ENCODE measurements at regions not wholly inside any gene's neighbourhood (a gene's known extent, or its start where the extent isn't known, plus 50 kb on each side); places are given as distances from the start of the nearest gene placed in this dataset.

DNA sequence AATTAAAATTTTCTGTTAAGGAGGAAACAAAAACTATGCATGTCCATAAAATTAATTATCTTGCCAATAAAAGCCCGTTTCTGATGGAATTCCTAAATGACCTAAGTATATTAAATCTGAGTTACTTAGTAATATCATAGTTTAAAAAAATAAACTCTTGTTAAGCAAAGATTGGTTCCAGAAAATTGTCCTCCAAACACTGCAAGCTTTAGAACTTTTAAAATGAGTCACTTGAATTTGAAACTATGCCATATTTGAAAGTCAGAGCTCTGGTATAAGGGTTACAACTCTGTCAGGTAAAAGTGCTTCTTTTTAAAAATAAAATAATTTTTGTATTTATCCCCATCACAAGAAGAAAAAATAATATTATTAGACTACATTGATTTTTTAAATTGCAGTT lies 409.5 kb downstream of the PLPP3 start:
- intact Hi-C loops (cut with DNase I), result no loop called here
- Histone ChIP-seq H3K4me3 (no peak overlapping the region), H3K9me3 (no peaks in the 10 kb centered on the region), H3K36me3 (replicated peaks in 1 of 2; ENCODE audit: insufficient read depth in 1 of 2, low read depth in 2 of 2) (no peaks in the 10 kb centered on the region), H3K27me3 (no peaks in the 10 kb centered on the region), H3K27ac (no peak overlapping the region), H3K4me1 (no peaks in the 10 kb centered on the region)
- DNase-seq, result no peak
- ATAC-seq, result no peak
- WGBS, 2 donors, result 32 to 41% methylated on average over 1 of the region's 1 CpG
- TF ChIP-seq POLR2A (IDR thresholded peaks at IDR 0.05), result no peak
- TF ChIP-seq, protein P1, sequence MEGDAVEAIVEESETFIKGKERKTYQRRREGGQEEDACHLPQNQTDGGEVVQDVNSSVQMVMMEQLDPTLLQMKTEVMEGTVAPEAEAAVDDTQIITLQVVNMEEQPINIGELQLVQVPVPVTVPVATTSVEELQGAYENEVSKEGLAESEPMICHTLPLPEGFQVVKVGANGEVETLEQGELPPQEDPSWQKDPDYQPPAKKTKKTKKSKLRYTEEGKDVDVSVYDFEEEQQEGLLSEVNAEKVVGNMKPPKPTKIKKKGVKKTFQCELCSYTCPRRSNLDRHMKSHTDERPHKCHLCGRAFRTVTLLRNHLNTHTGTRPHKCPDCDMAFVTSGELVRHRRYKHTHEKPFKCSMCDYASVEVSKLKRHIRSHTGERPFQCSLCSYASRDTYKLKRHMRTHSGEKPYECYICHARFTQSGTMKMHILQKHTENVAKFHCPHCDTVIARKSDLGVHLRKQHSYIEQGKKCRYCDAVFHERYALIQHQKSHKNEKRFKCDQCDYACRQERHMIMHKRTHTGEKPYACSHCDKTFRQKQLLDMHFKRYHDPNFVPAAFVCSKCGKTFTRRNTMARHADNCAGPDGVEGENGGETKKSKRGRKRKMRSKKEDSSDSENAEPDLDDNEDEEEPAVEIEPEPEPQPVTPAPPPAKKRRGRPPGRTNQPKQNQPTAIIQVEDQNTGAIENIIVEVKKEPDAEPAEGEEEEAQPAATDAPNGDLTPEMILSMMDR (IDR thresholded peaks at IDR 0.05), result no peak

DNA sequence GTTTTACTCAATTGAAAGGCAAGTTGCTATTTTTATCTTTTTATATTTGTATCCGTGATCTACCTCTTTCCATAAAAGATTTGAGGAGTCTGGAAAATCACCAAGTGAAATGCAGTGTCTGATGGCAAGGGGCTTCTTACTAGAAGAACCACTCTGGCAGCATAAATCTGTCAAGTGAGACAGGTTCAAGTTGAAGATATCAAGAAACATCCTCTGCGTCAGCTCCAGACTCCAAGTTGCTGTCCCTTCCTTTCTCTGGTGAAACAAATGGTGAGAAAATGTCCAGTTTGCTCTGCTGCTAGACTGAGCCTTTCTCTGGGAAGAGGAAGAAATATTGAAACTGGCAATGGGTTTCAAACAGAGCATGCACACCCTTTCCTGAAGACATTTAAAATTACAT lies 411.2 kb downstream of the PLPP3 start:
- Histone ChIP-seq H3K27ac (no peak overlapping the region), H3K9me3 (no peaks in the 10 kb centered on the region), H3K36me3 (replicated peaks in 1 of 2; ENCODE audit: insufficient read depth in 1 of 2, low read depth in 2 of 2) (no peaks in the 10 kb centered on the region), H3K4me1 (no peaks in the 10 kb centered on the region), H3K4me3 (no peak overlapping the region), H3K27me3 (no peaks in the 10 kb centered on the region)
- WGBS, 2 donors, result 87 to 90% methylated on average over 2 of the region's 2 CpGs
- no peak for ATAC-seq
- no peak for DNase-seq
- TF ChIP-seq POLR2A (IDR thresholded peaks at IDR 0.05), result no peak
- TF ChIP-seq, protein P1 (IDR thresholded peaks at IDR 0.05), result no peak
- intact Hi-C loops (cut with DNase I), result no loop called here

DNA sequence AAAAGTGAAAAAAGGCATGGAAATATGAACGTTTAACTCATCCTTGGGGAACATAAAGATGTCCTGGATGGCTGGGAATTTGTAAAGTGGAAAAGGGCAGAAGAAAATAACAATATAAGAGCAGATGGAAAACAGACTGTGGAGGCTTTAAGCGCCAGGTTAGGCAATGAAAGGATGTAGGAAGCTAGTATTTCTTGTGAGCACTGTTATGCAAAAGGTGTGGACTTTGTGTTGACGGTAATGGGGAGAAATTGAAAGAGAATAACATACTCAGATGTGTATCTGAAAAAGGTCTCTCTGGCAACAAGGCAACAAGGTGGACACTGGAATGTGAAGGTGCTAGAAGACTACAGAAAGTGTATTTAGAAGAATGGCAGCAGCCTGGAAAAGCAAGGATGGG lies 411.8 kb downstream of the PLPP3 start:
- Histone ChIP-seq H3K9me3 (no peaks in the 10 kb centered on the region), H3K36me3 (replicated peaks in 1 of 2; ENCODE audit: insufficient read depth in 1 of 2, low read depth in 2 of 2) (no peaks in the 10 kb centered on the region), H3K4me1 (no peaks in the 10 kb centered on the region), H3K4me3 (no peak overlapping the region), H3K27me3 (no peaks in the 10 kb centered on the region), H3K27ac (no peak overlapping the region)
- TF ChIP-seq, protein P1 (IDR thresholded peaks at IDR 0.05), result no peak
- no peak for TF ChIP-seq POLR2A (IDR thresholded peaks at IDR 0.05)
- no peak for ATAC-seq
- WGBS, 2 donors, result 77 to 82% methylated on average over 3 of the region's 3 CpGs
- intact Hi-C loops (cut with DNase I), result no loop called here
- no peak for DNase-seq

DNA sequence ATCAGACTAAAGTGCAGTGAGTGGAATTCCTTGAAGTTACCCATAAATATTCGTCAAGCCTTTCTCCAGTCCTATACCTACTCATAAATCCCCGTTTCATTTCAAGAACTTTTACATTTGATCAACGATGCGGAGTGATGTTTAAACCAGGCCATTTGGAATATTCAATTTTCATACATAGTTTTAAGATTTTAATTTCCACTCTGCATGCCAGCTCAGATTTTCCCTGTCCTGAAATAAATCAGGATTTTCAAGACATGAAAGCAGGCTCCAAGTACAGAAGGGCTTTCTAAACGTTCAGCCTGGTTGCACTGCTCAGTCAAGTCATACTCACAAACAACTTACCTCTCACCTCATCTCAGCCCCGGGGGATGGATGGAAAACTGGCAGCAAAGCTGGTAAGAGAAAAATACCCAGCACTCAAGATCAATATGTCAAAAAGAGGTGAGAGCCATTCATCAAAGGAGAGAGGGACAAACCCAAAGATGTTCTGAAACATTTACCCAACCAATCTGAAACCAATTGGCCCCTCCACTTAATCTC lies 418.5 kb downstream of the PLPP3 start:
- H3K27me3 ChIP-seq, result no peaks in the 10 kb centered on the region
- H3K9me3 ChIP-seq, result no peaks in the 10 kb centered on the region
- DNase-seq (no peak), ATAC-seq (no peak)
- H3K27ac ChIP-seq, result no peak overlapping the region
- intact Hi-C loops (cut with DNase I), result no loop called here
- no peaks in the 10 kb centered on the region for H3K36me3 ChIP-seq (replicated peaks in 1 of 2; ENCODE audit: insufficient read depth in 1 of 2, low read depth in 2 of 2)
- H3K4me1 ChIP-seq, result no peaks in the 10 kb centered on the region
- TF ChIP-seq POLR2A (IDR thresholded peaks at IDR 0.05), result no peak
- TF ChIP-seq, protein P1 (IDR thresholded peaks at IDR 0.05), result no peak
- 66 to 76% methylated on average over 6 of the region's 6 CpGs for WGBS, 2 donors
- H3K4me3 ChIP-seq, result no peak overlapping the region
